Ovary (tissue), 7 donors: ENCODE measurements at regions not wholly inside any gene's neighbourhood (a gene's known extent, or its start where the extent isn't known, plus 50 kb on each side); places are given as distances from the start of the nearest gene placed in this dataset.

Source experiments
- DNase-seq, 5 donors: peaks; one replicate each; pipeline ENCODE4 v3.0.0-alpha.2; 2019 to 2020
- H3K27ac ChIP-seq, 2 donors: fragments of 200-600 bp; one replicate each; pipeline versions ENCODE4 v1.5.1 to v1.8.0; 2019 to 2022
- H3K27me3 ChIP-seq: fragments of 200-600 bp; one replicate; pipeline ENCODE4 v1.8.0; 2022
- H3K36me3 ChIP-seq: fragments of 200-600 bp; sonication (generic); one replicate; pipeline ENCODE4 v1.5.1; 2019
- H3K4me1 ChIP-seq: one replicate; pipeline ENCODE4 v1.8.1; 2013; ENCODE audit warnings: mild to moderate bottlenecking, moderate library complexity; ENCODE audit not compliant: insufficient read depth
- H3K4me3 ChIP-seq: fragments of 200-600 bp; sonication (generic); one replicate; pipeline ENCODE4 v1.5.1; 2017
- H3K9me3 ChIP-seq, 2 donors: fragments of 200-600 bp in 1 of 2; sonication (generic) in 1 of 2; one replicate each; pipeline versions ENCODE4 v1.5.1 to v1.8.1; 2013 to 2019; ENCODE audit warnings: mild to moderate bottlenecking in 1 of 2, moderate library complexity in 1 of 2
- CTCF ChIP-seq, 3 donors: fragments of 450-650 bp in 2 of 3; fragments of 200-600 bp in 1 of 3; IDR thresholded peaks; one replicate each; pipeline versions ENCODE4 v1.5.1 to v1.8.0; 2016 to 2022; ENCODE audit warnings: antibody characterized with exemption in 3 of 3, mild to moderate bottlenecking in 1 of 3
- EP300 ChIP-seq: sonication (generic); formaldehyde crosslinking; IDR thresholded peaks from one replicate; pipeline ENCODE4 v1.6.1; 2017; ENCODE audit warnings: antibody characterized with exemption
- POLR2A ChIP-seq: fragments of 450-650 bp; IDR thresholded peaks from one replicate; pipeline ENCODE4 v1.6.1; 2017; ENCODE audit warnings: antibody characterized with exemption, mild to moderate bottlenecking, moderate library complexity
- WGBS, 3 donors: extraction: QIAGEN DNeasy Blood & Tissue Kit in 1 of 3; methylation state at CpG; one replicate each; pipeline versions ENCODE4 v1.1.5 to v1.1.7; 2013 to 2017; 5-methylcytosine and 5-hydroxymethylcytosine counted together
- intact Hi-C, 4 donors: fragments of 100-400 bp; cut with DNase I; formaldehyde crosslinking; loops; one replicate each; pipeline versions ENCODE4 v1.11.0 to v1.15.1; 2022 to 2023
- donor health status: DM: no; HTN: no; CAD: no; lungs with moderate emphysema.
- donor health status: DM: no; HTN: no; CAD: no.
- donor health status: Bipolar disorder and iron deficiency.
- donor health status: DM: no; HTN: no; CAD: no.
- donor health status: DM: yes; HTN: yes; CAD: no.

- WGBS, 3 donors, result 83 to 88% (median 87%) methylated on average over 2 of the region's 2 CpGs
- no peaks in the 10 kb centered on the region for H3K27me3 ChIP-seq
- intact Hi-C loops, result no loop called here
- H3K9me3 ChIP-seq, result no peaks in the 10 kb centered on the region
- H3K27ac ChIP-seq, result no peak overlapping the region
- no peaks in the 10 kb centered on the region for H3K4me1 ChIP-seq
- H3K4me3 ChIP-seq, result no peak overlapping the region
- DNase-seq, result no peak
- H3K36me3 ChIP-seq, result no peaks in the 10 kb centered on the region
- TF ChIP-seq EP300, result no peak
- TF ChIP-seq CTCF (IDR thresholded peaks at IDR 0.05), result no peak
- no peak for TF ChIP-seq POLR2A
These were observed 575.6 kb upstream of the GRAMD2B start for GRCh38 chr5:125847561-125847960.

- no peaks in the 10 kb centered on the region for H3K4me1 ChIP-seq
- DNase-seq, result no peak
- intact Hi-C loops, result no loop called here
- no peaks in the 10 kb centered on the region for H3K9me3 ChIP-seq
- no peak overlapping the region for H3K27ac ChIP-seq
- TF ChIP-seq EP300 (no peak), CTCF (IDR thresholded peaks at IDR 0.05) (no peak), POLR2A (no peak)
- H3K4me3 ChIP-seq, result no peak overlapping the region
- 90 to 93% (median 92%) methylated on average over 2 of the region's 2 CpGs for WGBS, 3 donors
- H3K36me3 ChIP-seq, result no peaks in the 10 kb centered on the region
- no peaks in the 10 kb centered on the region for H3K27me3 ChIP-seq
These were observed 574.5 kb upstream of the GRAMD2B start for GRCh38 chr5:125848751-125849150.

- Histone ChIP-seq H3K4me3 (no peak overlapping the region), H3K36me3 (no peaks in the 10 kb centered on the region), H3K4me1 (no peaks in the 10 kb centered on the region), H3K27ac (no peak overlapping the region), H3K9me3 (no peaks in the 10 kb centered on the region), H3K27me3 (no peaks in the 10 kb centered on the region)
- intact Hi-C loops, result no loop called here
- no peak for DNase-seq
- 51 to 65% (median 57%) methylated on average over 3 of the region's 3 CpGs for WGBS, 3 donors
- no peak for TF ChIP-seq CTCF (IDR thresholded peaks at IDR 0.05)
- TF ChIP-seq POLR2A, result no peak
- no peak for TF ChIP-seq EP300
These were observed 566.3 kb upstream of the GRAMD2B start for GRCh38 chr5:125856949-125857348.

GRCh38 chr5:125863579-125863978, 559.6 kb upstream of the GRAMD2B start:
- 91 to 94% (median 92%) methylated on average over 2 of the region's 2 CpGs for WGBS, 3 donors
- H3K4me1 ChIP-seq, result no peaks in the 10 kb centered on the region
- intact Hi-C loops, result no loop called here

More at GRCh38 chr5:125863579-125863978, 559.6 kb upstream of the GRAMD2B start:
- Histone ChIP-seq H3K9me3 (no peaks in the 10 kb centered on the region), H3K27me3 (no peaks in the 10 kb centered on the region), H3K36me3 (no peaks in the 10 kb centered on the region), H3K4me3 (no peak overlapping the region), H3K27ac (no peak overlapping the region)
- no peak for DNase-seq
- TF ChIP-seq CTCF (IDR thresholded peaks at IDR 0.05), result no peak
- no peak for TF ChIP-seq POLR2A
- no peak for TF ChIP-seq EP300
